Nephron (organoid): ENCODE measurements at regions not wholly inside any gene's neighbourhood (a gene's known extent, or its start where the extent isn't known, plus 50 kb on each side); places are given as distances from the start of the nearest gene placed in this dataset.

Source experiments
- H3K27ac Mint-ChIP-seq, 3 experiments: 2 replicates each; pipeline ENCODE4 v1.8.0; 2020; ENCODE audit warnings: mixed read lengths in 3 of 3, mild to moderate bottlenecking in 2 of 3, moderate library complexity in 1 of 3
- H3K27me3 Mint-ChIP-seq: 2 replicates; pipeline ENCODE4 v1.8.0; 2021; ENCODE audit warnings: low read depth, mild to moderate bottlenecking, moderate library complexity, mixed read lengths
- H3K36me3 Mint-ChIP-seq: 2 replicates; pipeline ENCODE4 v1.8.0; 2020; ENCODE audit warnings: low read depth, mixed read lengths
- H3K4me1 Mint-ChIP-seq: 2 replicates; pipeline ENCODE4 v1.8.0; 2020; ENCODE audit warnings: mixed read lengths
- H3K4me3 Mint-ChIP-seq, 3 experiments: 2 replicates each; pipeline ENCODE4 v1.8.0; 2020; ENCODE audit warnings: mild to moderate bottlenecking in 3 of 3, mixed read lengths in 3 of 3, moderate library complexity in 2 of 3
- H3K9me3 Mint-ChIP-seq: 2 replicates; pipeline ENCODE4 v1.8.0; 2020; ENCODE audit warnings: mixed read lengths
- CTCF ChIP-seq, 3 experiments: fragments of 200-600 bp; sonication (generic); IDR thresholded peaks; one replicate each; pipeline ENCODE4 v1.5.0; 2021; ENCODE audit warnings: antibody characterized with exemption in 3 of 3; ENCODE audit not compliant: unreplicated experiment in 3 of 3

- H3K27me3 Mint-ChIP-seq = peaks cover 4% of the 10 kb centered on the region
- peaks cover 12% of the 10 kb centered on the region for H3K4me1 Mint-ChIP-seq
- TF ChIP-seq CTCF (IDR thresholded peaks at IDR 0.05; ENCODE audit: unreplicated experiment in 3 of 3) = no peak
- peaks cover 10% of the 10 kb centered on the region for H3K9me3 Mint-ChIP-seq
- no peaks in the 10 kb centered on the region for H3K36me3 Mint-ChIP-seq
- no peak overlapping the region for H3K4me3 Mint-ChIP-seq
- no peak overlapping the region for H3K27ac Mint-ChIP-seq
Measured at GRCh38 chr9:129368444-129368978, 190.4 kb upstream of the IER5L start.

- H3K27ac Mint-ChIP-seq = no peak overlapping the region
- no peaks in the 10 kb centered on the region for H3K36me3 Mint-ChIP-seq
- peaks cover 4% of the 10 kb centered on the region for H3K27me3 Mint-ChIP-seq
- H3K9me3 Mint-ChIP-seq = peaks cover 10% of the 10 kb centered on the region
- TF ChIP-seq CTCF (IDR thresholded peaks at IDR 0.05; ENCODE audit: unreplicated experiment in 3 of 3) = no peak
- no peak overlapping the region for H3K4me3 Mint-ChIP-seq
- H3K4me1 Mint-ChIP-seq = peaks cover 14% of the 10 kb centered on the region
Measured at GRCh38 chr9:129367287-129367686, 189.2 kb upstream of the IER5L start.

- Mint-ChIP-seq H3K4me1 (peaks cover 29% of the 10 kb centered on the region), H3K27me3 (peaks cover 4% of the 10 kb centered on the region), H3K36me3 (no peaks in the 10 kb centered on the region), H3K27ac (peak overlapping the region; percentile 55 to 88 (median 57)), H3K9me3 (peaks cover 4% of the 10 kb centered on the region), H3K4me3 (peak overlapping the region in 1 of 3 experiments; percentile 54)
- no peak for TF ChIP-seq CTCF (IDR thresholded peaks at IDR 0.05; ENCODE audit: unreplicated experiment in 3 of 3)
Measured at GRCh38 chr9:129365196-129365595, 187.1 kb upstream of the IER5L start.

GRCh38 chr9:129363216-129363873 is 185.3 kb upstream of the IER5L start:
- H3K27ac Mint-ChIP-seq = peak overlapping the region in 1 of 3 experiments; percentile 44
- TF ChIP-seq CTCF (IDR thresholded peaks at IDR 0.05; ENCODE audit: unreplicated experiment in 3 of 3) = no peak
- no peaks in the 10 kb centered on the region for H3K36me3 Mint-ChIP-seq
- peaks cover 26% of the 10 kb centered on the region for H3K4me1 Mint-ChIP-seq
- no peaks in the 10 kb centered on the region for H3K27me3 Mint-ChIP-seq
- H3K4me3 Mint-ChIP-seq = no peak overlapping the region
- H3K9me3 Mint-ChIP-seq = no peaks in the 10 kb centered on the region

GRCh38 chr9:129362287-129363000 is 184.4 kb upstream of the IER5L start:
- Mint-ChIP-seq H3K27ac (peak overlapping the region; percentile 77 to 83 (median 82)), H3K9me3 (no peaks in the 10 kb centered on the region), H3K27me3 (no peaks in the 10 kb centered on the region), H3K4me3 (no peak overlapping the region), H3K36me3 (no peaks in the 10 kb centered on the region), H3K4me1 (peaks cover 26% of the 10 kb centered on the region)
- TF ChIP-seq CTCF (IDR thresholded peaks at IDR 0.05; ENCODE audit: unreplicated experiment in 3 of 3) = no peak
